Gastrocnemius medialis (tissue), 4 donors: ENCODE measurements at regions not wholly inside any gene's neighbourhood (a gene's known extent, or its start where the extent isn't known, plus 50 kb on each side); places are given as distances from the start of the nearest gene placed in this dataset.

Experiments
- ATAC-seq, 2 donors: fragments of 150-250 bp; one replicate each; pipeline ENCODE4 v1.9.1; 2016
- DNase-seq, 2 donors: peaks; one replicate each; pipeline ENCODE4 v3.0.0-alpha.2; 2019
- H3K27ac ChIP-seq, 4 donors: fragments of 200-600 bp; sonication (generic); 1 replicate in 1 of 4; 2 replicates in 3 of 4; pipeline ENCODE4 v1.5.1; 2016 to 2018; ENCODE audit warnings: mild to moderate bottlenecking in 2 of 4, moderate library complexity in 1 of 4
- H3K27me3 ChIP-seq, 3 donors: fragments of 200-600 bp; sonication (generic) in 2 of 3; 1 replicate in 1 of 3; 2 replicates in 2 of 3; pipeline versions ENCODE4 v1.5.1 to v1.6.0; 2016 to 2019; ENCODE audit warnings: mild to moderate bottlenecking in 1 of 3, moderate library complexity in 1 of 3
- H3K36me3 ChIP-seq, 2 donors: fragments of 200-600 bp; sonication (generic) in 1 of 2; one replicate each; pipeline ENCODE4 v1.5.1; 2017 to 2018
- H3K4me1 ChIP-seq, 2 donors: fragments of 200-600 bp; sonication (generic) in 1 of 2; one replicate each; pipeline ENCODE4 v1.5.1; 2016 to 2017; ENCODE audit warnings: mild to moderate bottlenecking in 2 of 2
- H3K4me3 ChIP-seq, 4 donors: fragments of 200-600 bp; sonication (generic) in 3 of 4; 1 replicate in 1 of 4; 2 replicates in 3 of 4; pipeline ENCODE4 v1.5.1; 2016 to 2019; ENCODE audit warnings: mild to moderate bottlenecking in 2 of 4
- H3K9me3 ChIP-seq, 3 donors: fragments of 200-600 bp; sonication (generic) in 2 of 3; 1 replicate in 1 of 3; 2 replicates in 2 of 3; pipeline ENCODE4 v1.5.1; 2016 to 2019
- POLR2A ChIP-seq, 2 donors: fragments of 450-650 bp; IDR thresholded peaks; one replicate each; pipeline ENCODE4 v1.6.1; 2017; ENCODE audit warnings: antibody characterized with exemption in 2 of 2, mild to moderate bottlenecking in 2 of 2, moderate library complexity in 2 of 2
- in situ Hi-C, 4 donors: fragments of 200-750 bp; cut with MboI; loops; one replicate each; pipeline versions ENCODE4 v1.15.0 to v1.8.0; 2017; ENCODE audit warnings: low sequenced_read_pairs in 4 of 4
- intact Hi-C: fragments of 100-400 bp; cut with DNase I; formaldehyde crosslinking; loops from one replicate; pipeline ENCODE4 v1.15.1; 2023; ENCODE audit warnings: low total_unique reads
- TF ChIP-seq, protein P1 (sequence below), 5 experiments: fragments of 450-650 bp in 3 of 5; fragments of 200-600 bp in 2 of 5; sonication (generic) in 2 of 5; IDR thresholded peaks in 4 of 5; conservative IDR thresholded peaks in 1 of 5; 1 replicate in 4 of 5; 2 replicates in 1 of 5; pipeline ENCODE4 v1.5.1; 2016 to 2019; ENCODE audit warnings: antibody characterized with exemption in 5 of 5, mild to moderate bottlenecking in 3 of 5, moderate library complexity in 3 of 5

DNA sequence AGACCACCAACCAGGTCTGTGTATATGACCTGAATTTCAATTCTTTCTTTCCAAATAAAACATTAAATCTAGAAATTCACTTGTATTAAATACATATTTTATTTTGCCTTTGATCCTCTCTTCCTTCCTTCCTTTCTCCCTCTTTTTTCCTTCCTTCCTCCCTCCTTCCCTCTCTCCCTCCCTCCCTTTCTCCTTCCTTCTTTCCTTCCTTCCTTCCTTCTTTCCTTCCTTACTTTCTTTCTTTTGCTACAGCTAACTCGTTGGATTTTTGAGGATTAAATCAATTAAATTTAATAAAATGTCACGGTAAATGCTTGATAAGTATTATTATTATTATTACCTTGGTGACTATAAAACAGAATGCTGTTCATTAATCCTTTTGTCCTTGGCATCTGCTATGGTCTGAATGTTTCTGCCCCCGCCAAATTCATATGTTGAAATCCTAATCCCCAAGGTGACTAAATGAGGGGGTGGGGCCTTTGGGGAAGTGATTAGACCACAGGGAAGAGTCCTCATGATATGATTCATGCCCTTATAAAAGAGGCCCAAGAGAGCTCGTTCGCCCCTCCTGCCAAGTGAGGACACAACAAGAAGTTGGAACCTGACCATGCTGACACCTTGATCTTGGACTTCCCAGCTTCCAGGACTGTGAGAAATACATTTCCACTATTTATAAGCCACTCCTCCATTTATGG is 67.6 kb upstream of the BTBD3 start:
- ATAC-seq, result peak; percentile 23 to 41

DNA sequence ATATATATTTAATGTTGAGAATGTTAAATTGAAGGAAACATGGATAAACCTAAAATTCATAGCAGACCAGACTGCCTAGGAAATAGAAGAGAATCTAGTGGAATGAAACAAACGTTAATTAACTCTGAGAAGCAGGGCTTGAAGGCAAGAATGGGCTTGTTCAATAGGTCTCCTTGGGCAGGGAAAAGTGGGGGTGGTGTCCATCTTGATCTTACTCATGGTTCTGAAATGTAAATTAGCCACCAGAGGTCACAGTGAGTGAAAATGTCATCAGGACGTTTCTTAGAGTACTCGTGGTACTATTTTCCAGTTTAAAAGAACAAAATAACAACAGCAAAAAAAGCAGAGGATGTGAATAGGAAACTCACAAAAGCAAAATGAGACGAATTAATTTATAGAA is 66.8 kb upstream of the BTBD3 start:
- H3K4me3 ChIP-seq, result no peak overlapping the region
- no peaks in the 10 kb centered on the region for H3K36me3 ChIP-seq
- H3K27ac ChIP-seq, result no peak overlapping the region
- TF ChIP-seq, protein P1, sequence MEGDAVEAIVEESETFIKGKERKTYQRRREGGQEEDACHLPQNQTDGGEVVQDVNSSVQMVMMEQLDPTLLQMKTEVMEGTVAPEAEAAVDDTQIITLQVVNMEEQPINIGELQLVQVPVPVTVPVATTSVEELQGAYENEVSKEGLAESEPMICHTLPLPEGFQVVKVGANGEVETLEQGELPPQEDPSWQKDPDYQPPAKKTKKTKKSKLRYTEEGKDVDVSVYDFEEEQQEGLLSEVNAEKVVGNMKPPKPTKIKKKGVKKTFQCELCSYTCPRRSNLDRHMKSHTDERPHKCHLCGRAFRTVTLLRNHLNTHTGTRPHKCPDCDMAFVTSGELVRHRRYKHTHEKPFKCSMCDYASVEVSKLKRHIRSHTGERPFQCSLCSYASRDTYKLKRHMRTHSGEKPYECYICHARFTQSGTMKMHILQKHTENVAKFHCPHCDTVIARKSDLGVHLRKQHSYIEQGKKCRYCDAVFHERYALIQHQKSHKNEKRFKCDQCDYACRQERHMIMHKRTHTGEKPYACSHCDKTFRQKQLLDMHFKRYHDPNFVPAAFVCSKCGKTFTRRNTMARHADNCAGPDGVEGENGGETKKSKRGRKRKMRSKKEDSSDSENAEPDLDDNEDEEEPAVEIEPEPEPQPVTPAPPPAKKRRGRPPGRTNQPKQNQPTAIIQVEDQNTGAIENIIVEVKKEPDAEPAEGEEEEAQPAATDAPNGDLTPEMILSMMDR (IDR thresholded peaks at IDR 0.05 in 4 of 5, conservative IDR thresholded peaks at IDR 0.05 in 1 of 5), result no peak
- TF ChIP-seq POLR2A (IDR thresholded peaks at IDR 0.05), result no peak
- intact Hi-C loops (no loop called here), in situ Hi-C loops (no loop called here)
- DNase-seq (no peak), ATAC-seq (no peak)
- no peaks in the 10 kb centered on the region for H3K9me3 ChIP-seq
- no peaks in the 10 kb centered on the region for H3K27me3 ChIP-seq
- no peaks in the 10 kb centered on the region for H3K4me1 ChIP-seq

More for the DNA sequence above, 67.6 kb upstream of the BTBD3 start:
- H3K9me3 ChIP-seq, result no peaks in the 10 kb centered on the region
- H3K36me3 ChIP-seq, result no peaks in the 10 kb centered on the region
- H3K27me3 ChIP-seq, result no peaks in the 10 kb centered on the region
- in situ Hi-C loops (no loop called here), intact Hi-C loops (no loop called here)
- TF ChIP-seq, protein P1 (IDR thresholded peaks at IDR 0.05 in 4 of 5, conservative IDR thresholded peaks at IDR 0.05 in 1 of 5), result no peak
- no peak for TF ChIP-seq POLR2A (IDR thresholded peaks at IDR 0.05)
- DNase-seq, result peak; percentile 3 to 58
- H3K27ac ChIP-seq, result no peak overlapping the region
- no peaks in the 10 kb centered on the region for H3K4me1 ChIP-seq
- no peak overlapping the region for H3K4me3 ChIP-seq

DNA sequence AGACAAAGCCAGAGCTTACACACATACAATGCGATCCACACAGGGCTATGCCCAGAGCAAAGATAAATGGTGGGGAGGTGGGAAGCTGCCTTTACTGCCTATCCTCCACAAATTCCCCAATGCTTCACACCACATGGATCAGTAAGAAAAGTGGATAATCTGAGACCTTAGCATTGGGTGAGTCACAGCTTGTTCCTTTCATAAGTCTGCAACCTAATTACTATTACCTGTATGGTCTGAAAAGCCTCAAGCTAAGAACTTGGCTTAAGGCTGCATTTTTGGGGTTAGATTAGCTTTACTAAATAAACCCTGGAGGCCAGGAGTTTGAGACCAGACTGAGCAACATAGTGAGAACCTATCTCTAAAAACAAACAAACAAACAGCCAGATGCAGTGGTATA is 66.0 kb upstream of the BTBD3 start:
- DNase-seq (no peak), ATAC-seq (no peak)
- intact Hi-C loops, result no loop called here
- H3K4me1 ChIP-seq, result no peaks in the 10 kb centered on the region
- no peaks in the 10 kb centered on the region for H3K9me3 ChIP-seq
- H3K27ac ChIP-seq, result no peak overlapping the region
- no peak overlapping the region for H3K4me3 ChIP-seq
- in situ Hi-C loops, result no loop called here
- no peak for TF ChIP-seq POLR2A (IDR thresholded peaks at IDR 0.05)
- TF ChIP-seq, protein P1 (IDR thresholded peaks at IDR 0.05 in 4 of 5, conservative IDR thresholded peaks at IDR 0.05 in 1 of 5), result no peak
- no peaks in the 10 kb centered on the region for H3K36me3 ChIP-seq
- H3K27me3 ChIP-seq, result no peaks in the 10 kb centered on the region

DNA sequence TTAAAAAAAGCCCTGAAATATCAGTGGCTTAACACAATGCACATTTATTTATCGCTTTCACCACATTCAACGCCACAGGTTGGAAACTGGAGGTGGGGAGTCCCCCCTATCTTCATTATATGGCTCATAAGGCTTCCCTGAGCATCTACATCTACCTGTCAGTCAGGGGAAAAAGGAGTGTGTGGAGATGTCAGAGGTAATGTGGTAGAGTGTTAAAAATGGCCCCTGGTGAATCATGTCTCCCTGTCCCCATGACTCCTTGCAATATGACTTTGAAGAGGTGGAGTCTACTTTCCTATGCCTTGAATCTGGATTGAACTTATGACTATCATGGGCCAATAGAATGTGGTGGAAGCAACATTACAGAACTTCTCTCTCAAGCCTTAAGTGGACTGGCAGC is 65.5 kb upstream of the BTBD3 start:
- intact Hi-C loops, result no loop called here

More for the DNA sequence above, 65.5 kb upstream of the BTBD3 start:
- no peaks in the 10 kb centered on the region for H3K4me1 ChIP-seq
- in situ Hi-C loops, result no loop called here
- no peaks in the 10 kb centered on the region for H3K9me3 ChIP-seq
- no peak overlapping the region for H3K4me3 ChIP-seq
- no peak for TF ChIP-seq POLR2A (IDR thresholded peaks at IDR 0.05)
- TF ChIP-seq, protein P1 (IDR thresholded peaks at IDR 0.05 in 4 of 5, conservative IDR thresholded peaks at IDR 0.05 in 1 of 5), result no peak
- DNase-seq (no peak), ATAC-seq (no peak)
- no peak overlapping the region for H3K27ac ChIP-seq
- H3K36me3 ChIP-seq, result no peaks in the 10 kb centered on the region
- no peaks in the 10 kb centered on the region for H3K27me3 ChIP-seq
